GM23248 (cell line): ENCODE measurements at regions not wholly inside any gene's neighbourhood (a gene's known extent, or its start where the extent isn't known, plus 50 kb on each side); places are given as distances from the start of the nearest gene placed in this dataset.

Experiments
- DNase-seq: peaks from one replicate; pipeline ENCODE4 v3.0.0-alpha.2; 2015
- H2AFZ ChIP-seq: fragments of 200-600 bp; sonication (generic); 2 replicates; pipeline ENCODE4 v1.6.1; 2016; ENCODE audit warnings: antibody characterized with exemption
- H3F3A ChIP-seq: fragments of 200-600 bp; sonication (generic); 2 replicates; pipeline ENCODE4 v1.6.1; 2016; ENCODE audit warnings: mild to moderate bottlenecking, antibody characterized with exemption, mixed run types; ENCODE audit not compliant: insufficient read depth
- H3K27ac ChIP-seq: fragments of 200-600 bp; sonication (generic); 2 replicates; pipeline ENCODE4 v1.5.1; 2016; ENCODE audit warnings: mild to moderate bottlenecking
- H3K27me3 ChIP-seq: fragments of 200-600 bp; sonication (generic); replicated peaks from 2 replicates; pipeline ENCODE4 v1.6.1; 2016; ENCODE audit warnings: mild to moderate bottlenecking; ENCODE audit not compliant: insufficient read depth
- H3K36me3 ChIP-seq: fragments of 200-600 bp; sonication (generic); 2 replicates; pipeline ENCODE4 v1.6.1; 2016; ENCODE audit warnings: low read depth, mild to moderate bottlenecking
- H3K4me1 ChIP-seq: fragments of 200-600 bp; sonication (generic); 2 replicates; pipeline ENCODE4 v1.6.1; 2016; ENCODE audit warnings: mild to moderate bottlenecking; ENCODE audit not compliant: insufficient read depth
- H3K4me2 ChIP-seq: fragments of 200-600 bp; sonication (generic); one replicate; pipeline ENCODE4 v1.6.1; 2016; ENCODE audit warnings: mild to moderate bottlenecking; ENCODE audit not compliant: unreplicated experiment
- H3K4me3 ChIP-seq: fragments of 200-600 bp; sonication (generic); 2 replicates; pipeline ENCODE4 v1.5.1; 2016; ENCODE audit warnings: mild to moderate bottlenecking
- H3K79me2 ChIP-seq: fragments of 200-600 bp; sonication (generic); 2 replicates; pipeline ENCODE4 v1.6.1; 2016; ENCODE audit warnings: mild to moderate bottlenecking; ENCODE audit not compliant: insufficient read depth
- H3K9ac ChIP-seq: fragments of 200-600 bp; sonication (generic); 2 replicates; pipeline ENCODE4 v1.6.1; 2016; ENCODE audit warnings: mild to moderate bottlenecking
- H3K9me2 ChIP-seq: fragments of 200-600 bp; sonication (generic); 2 replicates; pipeline ENCODE4 v1.6.1; 2016; ENCODE audit warnings: mixed run types, mild to moderate bottlenecking, moderate library complexity; ENCODE audit not compliant: insufficient read depth
- H3K9me3 ChIP-seq: fragments of 200-600 bp; sonication (generic); one replicate; pipeline ENCODE4 v1.6.1; 2017; ENCODE audit warnings: low read depth
- H4K20me1 ChIP-seq: fragments of 200-600 bp; sonication (generic); 2 replicates; pipeline ENCODE4 v1.6.0; 2016; ENCODE audit not compliant: insufficient read depth
- EZH2 ChIP-seq: fragments of 200-600 bp; sonication (generic); IDR thresholded peaks from 2 replicates; pipeline ENCODE4 v1.6.1; 2018; ENCODE audit warnings: antibody characterized with exemption, mild to moderate bottlenecking; ENCODE audit not compliant: insufficient read depth, poor library complexity, severe bottlenecking
- EZH2phosphoT487 ChIP-seq: fragments of 200-600 bp; sonication (generic); IDR thresholded peaks from 2 replicates; pipeline ENCODE4 v1.6.1; 2018; ENCODE audit warnings: antibody characterized with exemption, moderate library complexity, mild to moderate bottlenecking, low read depth; ENCODE audit not compliant: insufficient read depth
- WGBS, 2 experiments: methylation state at CpG; one replicate each; pipeline ENCODE4 v1.1.6; 2015 to 2017; ENCODE audit warnings: low lambda C conversion rate in 2 of 2, low coverage in 1 of 2; ENCODE audit errors: missing lambda C conversion rate in 2 of 2; 5-methylcytosine and 5-hydroxymethylcytosine counted together
- in situ Hi-C: fragments of 300-500 bp; cut with MboI; formaldehyde crosslinking; loops from 2 replicates; pipeline ENCODE4 v1.15.0; 2020

GRCh38 chrX:40248822-40249221 lies 151.1 kb upstream of the BCOR start:
- 55 to 56% methylated on average over 8 to 9 of the region's 9 CpGs for WGBS, 2 experiments
- no peaks in the 10 kb centered on the region for H3K9me3 ChIP-seq
- no peaks in the 10 kb centered on the region for H3K79me2 ChIP-seq
- no peaks in the 10 kb centered on the region for H3F3A ChIP-seq
- no peak overlapping the region for H2AFZ ChIP-seq
- DNase-seq = no peak
- in situ Hi-C loops = no loop called here
- H3K27me3 ChIP-seq = no peaks in the 10 kb centered on the region
- no peak overlapping the region for H3K9ac ChIP-seq
- H3K27ac ChIP-seq = no peak overlapping the region
- H3K9me2 ChIP-seq = no peaks in the 10 kb centered on the region
- no peak overlapping the region for H3K4me2 ChIP-seq
- no peak overlapping the region for H3K4me3 ChIP-seq
- H3K4me1 ChIP-seq = no peaks in the 10 kb centered on the region
- no peak for TF ChIP-seq EZH2phosphoT487
- no peak for TF ChIP-seq EZH2
- no peaks in the 10 kb centered on the region for H3K36me3 ChIP-seq
- H4K20me1 ChIP-seq = no peaks in the 10 kb centered on the region

- Histone ChIP-seq H3K9me2 (no peaks in the 10 kb centered on the region), H2AFZ (no peak overlapping the region), H4K20me1 (no peaks in the 10 kb centered on the region), H3K27ac (no peak overlapping the region), H3K79me2 (no peaks in the 10 kb centered on the region), H3K4me1 (no peaks in the 10 kb centered on the region), H3K36me3 (no peaks in the 10 kb centered on the region), H3F3A (no peaks in the 10 kb centered on the region), H3K27me3 (no peaks in the 10 kb centered on the region), H3K4me2 (no peak overlapping the region), H3K9me3 (no peaks in the 10 kb centered on the region), H3K9ac (no peak overlapping the region), H3K4me3 (no peak overlapping the region)
- no peak for DNase-seq
- no peak for TF ChIP-seq EZH2
- TF ChIP-seq EZH2phosphoT487 = no peak
- in situ Hi-C loops = no loop called here
- WGBS, 2 experiments = 77 to 79% methylated on average over 9 to 13 of the region's 13 CpGs
These were observed 150.3 kb upstream of the BCOR start for GRCh38 chrX:40247848-40248622.

GRCh38 chrX:40247382-40247781 lies 149.6 kb upstream of the BCOR start:
- Histone ChIP-seq H3K4me3 (no peak overlapping the region), H3K9me2 (no peaks in the 10 kb centered on the region), H4K20me1 (no peaks in the 10 kb centered on the region), H3K4me2 (no peak overlapping the region), H3K36me3 (no peaks in the 10 kb centered on the region), H3K79me2 (no peaks in the 10 kb centered on the region), H3K9ac (no peak overlapping the region), H2AFZ (no peak overlapping the region), H3F3A (no peaks in the 10 kb centered on the region), H3K4me1 (no peaks in the 10 kb centered on the region), H3K27ac (no peak overlapping the region), H3K9me3 (no peaks in the 10 kb centered on the region), H3K27me3 (no peaks in the 10 kb centered on the region)
- DNase-seq = no peak
- in situ Hi-C loops = no loop called here
- TF ChIP-seq EZH2 (no peak), EZH2phosphoT487 (no peak)
- 57% methylated on average over 1 of the region's 1 CpG; no CpG with 5 or more reads in 1 of the 2 experiments for WGBS, 2 experiments

- Histone ChIP-seq H3K9me3 (no peaks in the 10 kb centered on the region), H3K9me2 (no peaks in the 10 kb centered on the region), H3K27ac (no peak overlapping the region), H3K4me2 (no peak overlapping the region), H3K79me2 (no peaks in the 10 kb centered on the region), H3K36me3 (no peaks in the 10 kb centered on the region), H3K27me3 (no peaks in the 10 kb centered on the region), H3F3A (no peaks in the 10 kb centered on the region), H2AFZ (no peak overlapping the region), H4K20me1 (no peaks in the 10 kb centered on the region), H3K4me3 (no peak overlapping the region), H3K4me1 (no peaks in the 10 kb centered on the region), H3K9ac (no peak overlapping the region)
- DNase-seq = peak; percentile 5
- in situ Hi-C loops = no loop called here
- TF ChIP-seq EZH2phosphoT487 = no peak
- no peak for TF ChIP-seq EZH2
- WGBS, 2 experiments = 63 to 64% methylated on average over 11 to 12 of the region's 12 CpGs
These were observed 147.8 kb upstream of the BCOR start for GRCh38 chrX:40245488-40246071.
